Testis (tissue), 2 donors: ENCODE measurements at regions not wholly inside any gene's neighbourhood (a gene's known extent, or its start where the extent isn't known, plus 50 kb on each side); places are given as distances from the start of the nearest gene placed in this dataset.

Experiments used
- DNase-seq: peaks from one replicate; pipeline ENCODE4 v3.0.0-alpha.2; 2019
- H3K27ac ChIP-seq, 2 donors: fragments of 200-600 bp; sonication (generic); one replicate each; pipeline ENCODE4 v1.5.1; 2019
- H3K27me3 ChIP-seq: fragments of 200-600 bp; sonication (generic); one replicate; pipeline ENCODE4 v1.5.1; 2019
- H3K36me3 ChIP-seq: fragments of 200-600 bp; sonication (generic); one replicate; pipeline ENCODE4 v1.5.1; 2017; ENCODE audit warnings: low read depth; ENCODE audit errors: missing control alignments
- H3K4me1 ChIP-seq: fragments of 200-600 bp; sonication (generic); one replicate; pipeline ENCODE4 v1.5.1; 2019
- H3K4me3 ChIP-seq, 2 donors: fragments of 200-600 bp; sonication (generic); one replicate each; pipeline ENCODE4 v1.5.1; 2017 to 2019
- H3K9me3 ChIP-seq: fragments of 200-600 bp; sonication (generic); one replicate; pipeline ENCODE4 v1.5.1; 2017
- CTCF ChIP-seq, 3 experiments: fragments of 450-650 bp in 2 of 3; fragments of 200-600 bp in 1 of 3; sonication (generic) in 1 of 3; IDR thresholded peaks; one replicate each; pipeline ENCODE4 v1.5.1; 2016 to 2019; ENCODE audit warnings: antibody characterized with exemption in 3 of 3, mild to moderate bottlenecking in 2 of 3, moderate library complexity in 1 of 3
- POLR2A ChIP-seq: fragments of 450-650 bp; IDR thresholded peaks from one replicate; pipeline ENCODE4 v1.6.1; 2017; ENCODE audit warnings: antibody characterized with exemption, mild to moderate bottlenecking, moderate library complexity
- WGBS, 2 donors: methylation state at CpG; one replicate each; pipeline ENCODE4 v1.1.5; 2018; 5-methylcytosine and 5-hydroxymethylcytosine counted together
- intact Hi-C: fragments of 100-400 bp; cut with DNase I; formaldehyde crosslinking; loops from one replicate; pipeline ENCODE4 v1.15.1; 2023; ENCODE audit warnings: low total_unique reads

DNA sequence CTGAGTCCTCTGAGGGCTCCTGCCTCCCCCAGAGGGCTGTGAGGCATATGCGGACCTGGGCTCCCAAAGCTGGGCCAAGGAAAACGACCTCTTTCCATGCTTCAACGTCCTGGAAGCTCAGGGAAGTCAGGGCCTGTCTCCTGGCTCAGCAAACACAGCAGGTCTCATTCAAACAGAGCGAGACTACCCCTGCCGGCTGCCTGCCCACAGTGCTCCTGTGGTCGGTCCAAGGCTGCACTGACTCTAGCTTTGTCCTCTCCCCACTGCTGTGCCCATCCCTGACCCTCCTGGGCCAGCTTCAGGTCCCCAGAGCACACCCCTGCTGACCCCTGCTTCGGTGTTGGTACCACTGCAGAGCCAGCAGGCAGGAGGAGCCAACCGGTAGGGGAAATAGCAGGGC, 79.6 kb downstream of the PDCL3 start:
- Histone ChIP-seq H3K9me3 (no peaks in the 10 kb centered on the region), H3K4me1 (no peaks in the 10 kb centered on the region), H3K4me3 (no peak overlapping the region), H3K36me3 (no peaks in the 10 kb centered on the region), H3K27ac (no peak overlapping the region), H3K27me3 (no peaks in the 10 kb centered on the region)
- intact Hi-C loops: no loop called here
- TF ChIP-seq CTCF (IDR thresholded peaks at IDR 0.05): no peak
- no peak for TF ChIP-seq POLR2A
- 85 to 86% methylated on average over 8 of the region's 8 CpGs for WGBS, 2 donors
- no peak for DNase-seq

DNA sequence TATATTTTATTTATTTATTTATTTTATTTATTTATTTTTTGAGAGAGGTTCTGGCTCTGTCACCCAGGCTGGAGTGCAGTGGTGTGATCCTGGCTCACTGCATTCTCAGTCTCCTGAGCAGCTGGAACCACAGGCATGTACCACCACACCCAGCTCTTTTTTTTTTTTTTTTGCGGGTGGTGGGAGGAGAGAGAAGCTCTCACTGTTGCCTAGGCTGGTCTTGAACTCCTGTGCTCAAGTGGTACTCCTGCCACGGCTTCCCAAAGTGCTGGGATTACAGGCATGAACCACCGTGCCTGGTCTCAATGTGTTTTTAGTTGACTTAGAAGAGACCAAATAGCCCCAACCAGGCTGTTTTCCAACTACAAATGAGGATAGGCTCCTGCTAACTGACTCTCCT, 80.7 kb downstream of the PDCL3 start:
- intact Hi-C loops: no loop called here
- no peaks in the 10 kb centered on the region for H3K9me3 ChIP-seq
- no peak overlapping the region for H3K27ac ChIP-seq
- 90 to 92% methylated on average over 3 of the region's 3 CpGs for WGBS, 2 donors
- H3K36me3 ChIP-seq: no peaks in the 10 kb centered on the region
- no peaks in the 10 kb centered on the region for H3K27me3 ChIP-seq
- no peaks in the 10 kb centered on the region for H3K4me1 ChIP-seq
- no peak for TF ChIP-seq POLR2A
- TF ChIP-seq CTCF (IDR thresholded peaks at IDR 0.05): no peak
- H3K4me3 ChIP-seq: no peak overlapping the region
- no peak for DNase-seq

DNA sequence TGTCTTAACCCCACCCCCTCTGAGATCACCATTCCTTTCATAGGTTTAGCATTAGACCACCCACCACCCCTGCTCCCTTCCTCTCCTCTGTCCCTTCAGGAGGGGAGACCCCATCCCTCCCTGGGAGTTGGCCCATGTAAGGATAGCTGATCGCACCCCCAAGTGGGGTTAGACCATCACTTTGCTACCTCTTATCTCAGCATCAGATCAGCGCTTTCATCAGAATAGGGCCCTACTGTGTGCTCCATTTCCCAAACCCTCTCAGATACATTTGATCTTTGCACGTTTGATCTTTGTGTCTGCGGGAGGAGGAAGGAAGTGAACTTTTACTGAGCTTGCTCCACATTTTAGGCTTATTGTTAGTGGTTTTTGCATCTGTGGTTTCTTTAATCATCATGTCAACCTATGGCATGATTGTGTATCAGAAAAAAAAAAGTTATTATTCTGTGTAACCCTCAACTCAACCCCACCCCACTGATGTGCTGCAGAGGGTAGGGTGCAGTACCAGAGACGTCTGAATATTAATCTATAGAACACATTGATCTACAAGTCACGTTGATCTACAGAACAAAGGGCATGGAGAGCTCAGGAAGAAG, 81.2 kb downstream of the PDCL3 start:
- Histone ChIP-seq H3K36me3 (no peaks in the 10 kb centered on the region), H3K9me3 (no peaks in the 10 kb centered on the region), H3K27me3 (no peaks in the 10 kb centered on the region), H3K4me3 (no peak overlapping the region), H3K27ac (no peak overlapping the region), H3K4me1 (no peaks in the 10 kb centered on the region)
- intact Hi-C loops: no loop called here
- TF ChIP-seq CTCF (IDR thresholded peaks at IDR 0.05) (no peak), POLR2A (no peak)
- no peak for DNase-seq
- 84 to 92% methylated on average over 6 of the region's 6 CpGs for WGBS, 2 donors

DNA sequence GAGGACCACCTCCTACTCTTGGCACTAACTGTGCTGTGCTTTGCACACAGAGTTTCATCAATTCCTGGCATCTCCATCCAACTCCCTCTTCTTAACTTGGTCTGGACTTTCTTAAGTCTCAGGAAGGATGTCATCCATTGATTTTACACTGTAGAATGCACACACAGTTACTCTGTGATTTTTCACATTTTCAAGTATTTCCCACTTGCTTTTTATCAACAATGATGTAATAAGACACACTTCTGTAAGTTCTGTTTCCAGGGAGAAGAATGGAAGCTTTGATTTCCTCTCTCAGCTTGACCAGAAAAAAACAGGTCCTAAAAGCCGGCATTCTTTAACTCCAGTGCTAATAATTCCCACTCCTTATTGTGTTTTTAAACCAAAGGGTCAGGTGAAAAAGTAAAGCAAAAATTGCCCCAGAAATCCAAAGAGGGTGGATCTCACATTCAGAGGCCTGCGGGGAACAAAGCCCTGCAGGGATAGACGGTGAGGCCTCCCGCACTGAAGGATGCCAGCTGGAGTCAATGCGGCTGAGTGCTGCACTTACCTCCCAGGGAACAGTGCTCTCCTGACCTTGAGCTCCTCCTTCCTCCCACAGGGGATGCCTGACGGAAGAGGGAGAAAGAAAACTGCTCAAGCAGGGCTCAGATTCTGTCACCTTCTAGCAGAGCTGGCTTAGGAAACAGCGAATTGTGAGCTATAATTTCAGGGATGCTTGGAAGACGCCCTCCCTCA, 83.1 kb downstream of the PDCL3 start:
- Histone ChIP-seq H3K9me3 (no peaks in the 10 kb centered on the region), H3K36me3 (no peaks in the 10 kb centered on the region), H3K27me3 (no peaks in the 10 kb centered on the region), H3K4me3 (no peak overlapping the region), H3K4me1 (no peaks in the 10 kb centered on the region), H3K27ac (no peak overlapping the region)
- peak; percentile 23 for DNase-seq
- intact Hi-C loops: no loop called here
- TF ChIP-seq CTCF (IDR thresholded peaks at IDR 0.05) (no peak), POLR2A (no peak)
- 41 to 45% methylated on average over 8 of the region's 8 CpGs for WGBS, 2 donors

DNA sequence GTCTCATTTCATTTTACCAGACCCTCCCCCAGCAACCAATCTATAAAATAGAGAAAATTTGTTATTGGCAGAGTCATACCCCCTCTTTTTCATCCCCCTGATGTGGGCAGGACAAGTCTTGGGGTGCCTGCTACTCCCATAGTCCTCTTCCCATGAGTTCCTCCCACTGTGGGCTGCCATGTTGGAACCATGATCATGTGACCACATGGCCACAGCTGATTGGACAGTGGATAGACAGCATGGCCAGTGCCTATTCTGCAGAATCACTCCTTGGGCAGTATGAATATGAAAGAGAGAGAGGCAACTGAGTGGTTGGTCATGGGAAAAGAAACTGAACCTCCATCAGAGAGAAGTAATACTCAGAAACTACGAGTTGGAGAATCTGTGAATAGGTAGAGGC, 84.9 kb downstream of the PDCL3 start:
- TF ChIP-seq CTCF (IDR thresholded peaks at IDR 0.05): no peak
- no peak for TF ChIP-seq POLR2A
- Histone ChIP-seq H3K27me3 (no peaks in the 10 kb centered on the region), H3K4me3 (no peak overlapping the region), H3K27ac (no peak overlapping the region), H3K9me3 (no peaks in the 10 kb centered on the region), H3K4me1 (no peaks in the 10 kb centered on the region), H3K36me3 (no peaks in the 10 kb centered on the region)
- peak; percentile 32 for DNase-seq
- WGBS, 2 donors: 94 to 96% methylated on average over 1 of the region's 1 CpG
- intact Hi-C loops: no loop called here
